CD4-positive, alpha-beta T cell (primary cell): ENCODE measurements at regions not wholly inside any gene's neighbourhood (a gene's known extent, or its start where the extent isn't known, plus 50 kb on each side); places are given as distances from the start of the nearest gene placed in this dataset.

Experiments
- ATAC-seq: fragments of 200-7000 bp; cut with Tn5 transposase; one replicate; pipeline ENCODE4 v1.10.0; 2022; ENCODE audit warnings: mild to moderate bottlenecking; ENCODE audit not compliant: poor library complexity
- CTCF ChIA-PET: fragments of 350-600 bp; sonication (Branson Sonifier 250); formaldehyde crosslinking; loops from one replicate; lab custom pipeline; 2021; ENCODE audit warnings: antibody characterized with exemption, inconsistent platforms; lab: Charles Lee
- POLR2A ChIA-PET: fragments of 350-600 bp; sonication (Branson Sonifier 250); formaldehyde crosslinking; loops from one replicate; lab custom pipeline; 2021; ENCODE audit warnings: antibody characterized with exemption, inconsistent platforms; lab: Charles Lee
- DNase-seq, 14 experiments: peaks; one replicate each; pipeline ENCODE4 v3.0.0-alpha.2; 2013 to 2020; ENCODE audit warnings: mixed read lengths in 2 of 14
- H3K27ac ChIP-seq, 2 donors: one replicate each; pipeline versions ENCODE4 v1.5.1 to v1.7.0; 2013; ENCODE audit warnings: low read length in 2 of 2, low read depth in 1 of 2, mild to moderate bottlenecking in 1 of 2
- H3K27me3 ChIP-seq, 2 experiments: 1 replicate in 1 of 2; 2 replicates in 1 of 2; pipeline versions ENCODE4 v1.6.1 to v1.7.0; 2013; ENCODE audit warnings: low read length in 2 of 2, control low read depth in 1 of 2, mild to moderate bottlenecking in 1 of 2, moderate library complexity in 1 of 2; ENCODE audit not compliant: insufficient read depth in 2 of 2, control insufficient read depth in 1 of 2
- H3K36me3 ChIP-seq: one replicate; pipeline ENCODE4 v1.6.1; 2013; ENCODE audit warnings: low read length, control low read depth; ENCODE audit not compliant: insufficient read depth
- H3K4me1 ChIP-seq: one replicate; pipeline ENCODE4 v1.6.1; 2013; ENCODE audit warnings: low read length, control low read depth; ENCODE audit not compliant: insufficient read depth
- H3K4me3 ChIP-seq: one replicate; pipeline ENCODE4 v1.5.1; 2013; ENCODE audit warnings: mild to moderate bottlenecking, low read length, moderate library complexity
- H3K9me3 ChIP-seq, 2 experiments: 1 replicate in 1 of 2; 2 replicates in 1 of 2; pipeline versions ENCODE4 v1.6.1 to v1.7.0; 2013; ENCODE audit warnings: low read length in 2 of 2, mild to moderate bottlenecking in 2 of 2, control low read depth in 1 of 2, moderate library complexity in 1 of 2; ENCODE audit not compliant: control insufficient read depth in 1 of 2, insufficient read depth in 1 of 2
- H3K27ac Mint-ChIP-seq: one replicate; pipeline ENCODE4 v1.8.0; 2020; ENCODE audit warnings: mixed read lengths
- H3K27me3 Mint-ChIP-seq: one replicate; pipeline ENCODE4 v1.8.0; 2021; ENCODE audit warnings: mixed read lengths
- H3K36me3 Mint-ChIP-seq: one replicate; pipeline ENCODE4 v1.8.0; 2021; ENCODE audit warnings: low read depth, mixed read lengths
- H3K4me1 Mint-ChIP-seq: one replicate; pipeline ENCODE4 v1.8.0; 2021; ENCODE audit warnings: low read depth, mixed read lengths
- H3K4me3 Mint-ChIP-seq: one replicate; pipeline ENCODE4 v1.8.0; 2020; ENCODE audit warnings: mild to moderate bottlenecking, mixed read lengths
- H3K9me3 Mint-ChIP-seq: one replicate; pipeline ENCODE4 v1.8.0; 2020; ENCODE audit warnings: mixed read lengths
- CTCF ChIP-seq: fragments of 200-600 bp; IDR thresholded peaks from one replicate; pipeline ENCODE4 v1.8.0; 2022; ENCODE audit warnings: antibody characterized with exemption, mild to moderate bottlenecking
- intact Hi-C, 2 experiments: fragments of 100-400 bp; cut with DNase I in 1 of 2; cut with micrococcal nuclease in 1 of 2; formaldehyde crosslinking; loops; one replicate each; pipeline versions ENCODE4 v1.15.1 to v1.9.0; 2023 to 2025; cut with DNase I, micrococcal nuclease

DNA sequence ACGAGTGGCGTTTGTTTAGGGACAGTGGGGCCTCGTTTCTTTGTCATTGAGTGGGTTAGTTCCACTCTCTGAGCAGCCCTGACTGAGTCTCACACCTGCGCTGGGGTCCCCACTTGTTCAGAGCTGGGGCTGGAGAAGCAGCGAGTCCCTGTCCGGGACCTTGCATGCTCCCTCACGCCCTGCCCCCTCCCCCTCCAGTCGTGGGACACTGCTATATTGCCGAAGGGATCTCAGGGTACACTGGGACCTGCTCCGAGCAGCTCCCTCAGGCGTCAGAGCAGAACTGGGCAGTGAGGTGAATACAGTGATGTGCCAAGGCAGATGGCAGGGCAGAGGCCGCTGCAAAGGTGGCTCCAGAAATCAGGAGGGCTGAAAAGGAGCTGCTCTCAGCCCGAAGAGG, 59.9 kb upstream of the KLF13 start:
- Histone ChIP-seq H3K9me3 (peaks cover 0 to 3% of the 10 kb centered on the region in 2 experiments), H3K4me1 (peaks cover 97% of the 10 kb centered on the region), H3K27me3 (no peaks in the 10 kb centered on the region), H3K4me3 (no peak overlapping the region), H3K36me3 (no peaks in the 10 kb centered on the region), H3K27ac (peak overlapping the region; percentile 9 to 61)
- intact Hi-C loops: loop anchor here (1.0 to 5.0 kb wide), 5 partner anchors 36 to 171 kb away; partner anchors contain the start of gene KLF13 (in 1 of the 2)
- no peaks in the 10 kb centered on the region for H3K27me3 Mint-ChIP-seq
- H3K4me3 Mint-ChIP-seq: peak overlapping the region; percentile 71
- TF ChIP-seq CTCF: no peak
- CTCF ChIA-PET: no interaction called here
- POLR2A ChIA-PET: interaction anchor here (0.7 to 11.2 kb wide), 18 partner anchors 11 to 217 kb away, joined by 3 to 234 read pairs (median 4); partner anchors contain the start of gene KLF13
- peak overlapping the region; percentile 98 for H3K27ac Mint-ChIP-seq
- H3K36me3 Mint-ChIP-seq: no peaks in the 10 kb centered on the region
- DNase-seq (no peak), ATAC-seq (peak; percentile 4)
- H3K4me1 Mint-ChIP-seq: peaks cover 98% of the 10 kb centered on the region
- no peaks in the 10 kb centered on the region for H3K9me3 Mint-ChIP-seq

DNA sequence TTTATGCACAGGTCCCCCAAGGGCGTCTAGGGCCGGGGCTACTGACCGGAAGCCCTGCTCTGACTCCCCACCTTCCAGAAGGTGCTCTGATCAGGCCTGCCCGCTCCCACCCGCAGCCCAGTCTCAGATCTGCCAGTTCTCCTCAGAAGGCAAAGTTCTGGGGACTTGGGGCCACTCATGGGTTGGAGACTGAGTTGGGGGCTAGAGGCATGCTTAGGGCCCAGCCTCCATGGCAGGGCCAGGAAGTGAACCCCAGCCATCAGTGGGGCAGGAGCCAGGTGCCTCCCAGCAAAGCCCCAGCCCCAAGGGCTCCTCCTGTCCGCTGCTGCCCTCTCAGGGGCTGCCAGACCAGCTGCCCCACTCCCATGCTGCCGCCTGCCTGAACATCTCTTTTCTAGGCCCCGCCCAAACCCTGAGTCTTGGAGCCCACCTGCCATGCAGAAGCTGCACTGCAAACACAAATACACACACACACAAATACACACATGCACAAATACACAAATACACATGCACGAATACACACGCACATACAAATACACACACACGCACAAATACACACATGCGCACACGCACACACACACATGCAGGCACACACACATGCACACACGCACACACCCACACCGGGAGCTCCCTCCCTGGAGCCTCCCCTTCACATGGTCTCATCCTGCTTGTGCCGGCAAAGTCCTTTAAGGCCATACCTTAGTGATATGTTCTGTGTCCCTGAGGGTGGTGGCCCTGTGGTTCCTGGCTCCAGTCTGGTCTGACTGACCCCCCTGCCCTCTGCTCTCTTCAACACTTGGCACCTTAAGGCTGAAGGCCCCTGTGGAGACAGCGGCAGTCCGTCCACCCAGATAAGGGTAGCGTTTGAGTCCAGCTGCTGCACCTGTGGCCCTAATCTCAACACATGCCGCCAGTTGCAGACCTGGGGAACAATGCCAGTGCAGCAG, 59.2 kb upstream of the KLF13 start:
- intact Hi-C loops: loop anchor here in 1 of 2 experiments (5.0 kb wide), 2 partner anchors 35 to 170 kb away; no protein-coding TSS in a partner anchor
- CTCF ChIA-PET: no interaction called here
- H3K4me1 ChIP-seq: peaks cover 94% of the 10 kb centered on the region
- Mint-ChIP-seq H3K27me3 (no peaks in the 10 kb centered on the region), H3K27ac (peak overlapping the region; percentile 98), H3K36me3 (no peaks in the 10 kb centered on the region), H3K4me3 (peak overlapping the region; percentile 71), H3K4me1 (peaks cover 92% of the 10 kb centered on the region), H3K9me3 (no peaks in the 10 kb centered on the region)
- POLR2A ChIA-PET: interaction anchor here (1.0 to 11.2 kb wide), 16 partner anchors 12 to 216 kb away, joined by 3 to 234 read pairs (median 6); partner anchors contain the start of gene KLF13
- H3K36me3 ChIP-seq: no peaks in the 10 kb centered on the region
- TF ChIP-seq CTCF: no peak
- H3K4me3 ChIP-seq: no peak overlapping the region
- no peak for ATAC-seq
- peak in 2 of 14 experiments; percentile 16 to 34 for DNase-seq
- peaks cover 0 to 3% of the 10 kb centered on the region in 2 experiments for H3K9me3 ChIP-seq
- H3K27me3 ChIP-seq: no peaks in the 10 kb centered on the region
- H3K27ac ChIP-seq: peak overlapping the region; percentile 9 to 61

DNA sequence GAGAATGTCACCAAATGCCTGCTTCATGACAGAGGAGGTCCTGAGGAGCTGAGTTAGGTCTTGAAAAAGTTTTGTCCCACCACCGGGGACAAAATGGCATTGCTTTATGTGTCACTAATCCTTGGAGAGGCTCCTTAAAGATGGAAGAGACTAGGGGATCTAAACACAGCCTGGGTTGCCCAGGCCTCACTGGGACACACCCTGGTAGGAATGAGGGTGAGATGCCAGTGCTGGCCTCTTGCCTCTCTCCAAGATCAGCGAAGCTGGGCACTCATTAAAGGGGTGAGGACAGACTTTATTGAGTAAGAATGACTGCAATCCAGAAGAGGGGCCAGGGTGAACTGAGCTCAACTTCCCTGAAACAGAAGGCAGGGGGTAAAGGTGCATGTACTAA, 58.5 kb upstream of the KLF13 start:
- peak in 3 of 14 experiments; percentile 12 to 31 (median 25) for DNase-seq
- ATAC-seq: no peak
- Mint-ChIP-seq H3K4me3 (peak overlapping the region; percentile 35), H3K36me3 (no peaks in the 10 kb centered on the region), H3K27me3 (no peaks in the 10 kb centered on the region), H3K9me3 (no peaks in the 10 kb centered on the region), H3K27ac (peak overlapping the region; percentile 98), H3K4me1 (peaks cover 88% of the 10 kb centered on the region)
- peaks cover 92% of the 10 kb centered on the region for H3K4me1 ChIP-seq
- no peaks in the 10 kb centered on the region for H3K27me3 ChIP-seq
- H3K27ac ChIP-seq: no peak overlapping the region
- ChIA-PET POLR2A (interaction anchor here (1.1 to 11.2 kb wide), 3 partner anchors 53 to 93 kb away, joined by 3 to 234 read pairs (median 4); partner anchors contain the start of gene KLF13), CTCF (no interaction called here)
- no peak for TF ChIP-seq CTCF
- peaks cover 0 to 3% of the 10 kb centered on the region in 2 experiments for H3K9me3 ChIP-seq
- H3K4me3 ChIP-seq: no peak overlapping the region
- no peaks in the 10 kb centered on the region for H3K36me3 ChIP-seq
- intact Hi-C loops: loop anchor here in 1 of 2 experiments (5.0 kb wide), 2 partner anchors 34 to 169 kb away; no protein-coding TSS in a partner anchor
